ENCODE measurements at regions not wholly inside any gene's neighbourhood (a gene's known extent, or its start where the extent isn't known, plus 50 kb on each side); places are given as distances from the start of the nearest gene placed in this dataset.

GRCh38 chr12:76621582-76622024 lies 62.0 kb upstream of the OSBPL8 start (continued):
- TF ChIP-seq ZNF146 (tag by site-specific recombination; IDR thresholded peaks at IDR 0.05), result no peak
- peak; percentile 61; the same call in 1 of the 2 replicates for TF ChIP-seq PRDM1 (tag by site-specific recombination; IDR thresholded peaks at IDR 0.05)
- TF ChIP-seq ZNF585B (tag by site-specific recombination; IDR thresholded peaks at IDR 0.05), result no peak
- TF ChIP-seq ZNF174 (tag by site-specific recombination; IDR thresholded peaks at IDR 0.05), result no peak
- TF ChIP-seq SCRT2 (tag by site-specific recombination; IDR thresholded peaks at IDR 0.05), result no peak
- TF ChIP-seq ZNF23 (tag by site-specific recombination; IDR thresholded peaks at IDR 0.05; ENCODE audit: borderline replicate concordance), result no peak
- TF ChIP-seq ZNF501 (tag by site-specific recombination; IDR thresholded peaks at IDR 0.05), result no peak
- no peak for TF ChIP-seq HOXC10 (CRISPR knock-in tag; IDR thresholded peaks at IDR 0.05)
- no peak for TF ChIP-seq ZNF571 (tag by site-specific recombination; IDR thresholded peaks at IDR 0.05)
- TF ChIP-seq ZNF2 (tag by site-specific recombination; IDR thresholded peaks at IDR 0.05), result 0 out of 2 replicates have a peak, but pooled peaks have one; percentile 30
- no peak for TF ChIP-seq GLI4 (tag by site-specific recombination; IDR thresholded peaks at IDR 0.05)
- no peak for TF ChIP-seq ZNF280C (tag by site-specific recombination; IDR thresholded peaks at IDR 0.05)
- TF ChIP-seq, protein P1, sequence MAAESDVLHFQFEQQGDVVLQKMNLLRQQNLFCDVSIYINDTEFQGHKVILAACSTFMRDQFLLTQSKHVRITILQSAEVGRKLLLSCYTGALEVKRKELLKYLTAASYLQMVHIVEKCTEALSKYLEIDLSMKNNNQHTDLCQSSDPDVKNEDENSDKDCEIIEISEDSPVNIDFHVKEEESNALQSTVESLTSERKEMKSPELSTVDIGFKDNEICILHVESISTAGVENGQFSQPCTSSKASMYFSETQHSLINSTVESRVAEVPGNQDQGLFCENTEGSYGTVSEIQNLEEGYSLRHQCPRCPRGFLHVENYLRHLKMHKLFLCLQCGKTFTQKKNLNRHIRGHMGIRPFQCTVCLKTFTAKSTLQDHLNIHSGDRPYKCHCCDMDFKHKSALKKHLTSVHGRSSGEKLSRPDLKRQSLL (tag by site-specific recombination; IDR thresholded peaks at IDR 0.05), result no peak
- TF ChIP-seq EGR2 (tag by site-specific recombination; IDR thresholded peaks at IDR 0.05; ENCODE audit: low read depth), result no peak

DNA sequence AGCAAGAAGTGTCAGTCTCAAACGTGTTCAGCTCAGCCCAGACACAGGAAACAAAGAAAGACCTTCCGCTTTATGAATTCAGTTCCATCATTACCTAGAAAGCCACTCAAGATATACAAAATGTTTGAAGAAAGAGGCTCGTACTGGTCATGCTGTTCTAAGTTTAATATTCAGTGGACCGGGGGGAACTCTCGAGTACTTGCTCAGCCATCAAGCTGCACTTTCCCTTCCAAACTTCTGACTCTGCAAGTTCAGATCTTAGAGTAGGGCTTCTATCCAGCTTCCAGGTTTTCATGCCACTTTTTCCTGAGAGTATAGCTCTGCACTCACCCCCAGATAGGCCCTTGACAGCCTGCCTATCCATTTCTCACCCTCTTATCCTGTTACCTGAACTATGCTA lies 62.8 kb upstream of the OSBPL8 start:
- POLR2A ChIA-PET, result interaction anchor here (1.7 kb wide), 1 partner anchor 256 kb away, joined by 5 read pairs; the partner anchor contains the start of gene CSRP2
- no peaks in the 10 kb centered on the region for H3K4me1 ChIP-seq (ENCODE audit: control insufficient read depth, insufficient read depth, low read length)
- TF ChIP-seq ZNF629 (tag by site-specific recombination; IDR thresholded peaks at IDR 0.05) (no peak), SCRT1 (tag by site-specific recombination; IDR thresholded peaks at IDR 0.05; ENCODE audit: borderline replicate concordance) (no peak), ZFHX2 (tag by site-specific recombination; conservative IDR thresholded peaks at IDR 0.05) (no peak), BCL6B (tag by site-specific recombination; IDR thresholded peaks at IDR 0.05) (no peak), ZNF248 (tag by site-specific recombination; IDR thresholded peaks at IDR 0.05) (no peak), ZFP37 (tag by site-specific recombination; IDR thresholded peaks at IDR 0.05) (no peak), ZNF513 (tag by site-specific recombination; IDR thresholded peaks at IDR 0.05) (no peak), KLF7 (tag by site-specific recombination; IDR thresholded peaks at IDR 0.05; ENCODE audit: borderline replicate concordance) (no peak), ZNF114 (tag by site-specific recombination; IDR thresholded peaks at IDR 0.05) (no peak), ZNF18 (tag by site-specific recombination; IDR thresholded peaks at IDR 0.05) (no peak), ZNF362 (tag by site-specific recombination; IDR thresholded peaks at IDR 0.05) (no peak)
- H3K9me3 ChIP-seq (ENCODE audit: control insufficient read depth, insufficient read depth, low read depth, low read length), result no peaks in the 10 kb centered on the region
- CTCF ChIA-PET, result interaction anchor here (0.6 to 2.9 kb wide), 12 partner anchors 64 to 1440 kb away, joined by 3 to 39 read pairs (median 5); no protein-coding TSS in a partner anchor
- no peak overlapping the region for H3K4me3 ChIP-seq (ENCODE audit: low read depth, low read length)
- no peaks in the 10 kb centered on the region for H3K36me3 ChIP-seq (ENCODE audit: control insufficient read depth in 2 of 2, insufficient read depth in 1 of 2, low read length in 2 of 2)
- H3K27ac ChIP-seq (ENCODE audit: extremely low read depth, low read depth, low read length), result no peak overlapping the region
